Vagina (tissue), 2 donors: ENCODE measurements at regions not wholly inside any gene's neighbourhood (a gene's known extent, or its start where the extent isn't known, plus 50 kb on each side); places are given as distances from the start of the nearest gene placed in this dataset.

ENCODE experiments used
- CTCF ChIP-seq, 3 experiments: fragments of 450-650 bp in 2 of 3; fragments of 200-600 bp in 1 of 3; sonication (generic) in 1 of 3; IDR thresholded peaks; one replicate each; pipeline ENCODE4 v1.5.1; 2017 to 2019; ENCODE audit warnings: antibody characterized with exemption in 3 of 3, mild to moderate bottlenecking in 2 of 3, moderate library complexity in 2 of 3
- POLR2A ChIP-seq, 2 donors: fragments of 450-650 bp; IDR thresholded peaks; one replicate each; pipeline ENCODE4 v1.6.1; 2017; ENCODE audit warnings: antibody characterized with exemption in 2 of 2, mild to moderate bottlenecking in 2 of 2, moderate library complexity in 2 of 2

DNA sequence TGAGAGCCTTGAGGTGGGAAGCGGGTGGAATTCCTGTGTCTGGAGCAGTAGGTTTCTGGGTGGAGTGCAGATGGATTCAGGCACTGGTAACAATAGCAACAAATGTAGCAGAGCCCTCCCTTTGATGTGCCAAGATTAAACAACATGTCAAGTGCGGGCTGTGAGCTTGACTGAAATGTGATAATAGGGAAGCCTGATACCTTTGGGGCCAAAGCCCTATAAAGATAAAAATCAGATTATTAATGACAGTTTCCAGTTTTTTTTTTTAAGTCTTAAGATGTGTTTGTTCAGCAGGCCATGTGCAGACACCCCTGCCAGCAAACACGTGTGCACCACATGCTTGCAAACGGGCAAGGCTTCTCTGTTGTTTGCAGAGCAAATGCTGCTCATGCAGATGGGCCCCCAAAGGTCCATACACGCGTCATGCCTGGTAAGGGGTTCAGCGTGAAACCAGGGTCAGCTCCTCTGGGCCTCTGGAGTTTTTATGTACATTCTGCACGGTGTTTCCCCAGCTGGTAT lies 193.2 kb downstream of the GADD45G start:
- TF ChIP-seq CTCF (IDR thresholded peaks at IDR 0.05) (no peak), POLR2A (IDR thresholded peaks at IDR 0.05) (no peak)
